OCI-LY1 (cell line): ENCODE measurements at regions not wholly inside any gene's neighbourhood (a gene's known extent, or its start where the extent isn't known, plus 50 kb on each side); places are given as distances from the start of the nearest gene placed in this dataset.

Source experiments
- CTCF ChIP-seq: fragments of 200-600 bp; sonication (generic), shearing (Covaris generic); IDR thresholded peaks from 2 replicates; pipeline ENCODE4 v1.5.1; 2017; ENCODE audit warnings: mild to moderate bottlenecking, antibody characterized with exemption, low read length, moderate library complexity, mixed read lengths
- EZH2 ChIP-seq: fragments of 200-600 bp; sonication (generic), shearing (Covaris generic); IDR thresholded peaks from 2 replicates; pipeline ENCODE4 v1.8.0; 2017; ENCODE audit warnings: borderline replicate concordance, mixed run types, mild to moderate bottlenecking, antibody characterized with exemption, low read length, moderate library complexity, mixed read lengths

GRCh38 chr1:232176222-232176621 lies 453.7 kb downstream of the SIPA1L2 start:
- no peak for TF ChIP-seq CTCF
- TF ChIP-seq EZH2, result no peak
